IMR-90 (cell line): ENCODE measurements at regions not wholly inside any gene's neighbourhood (a gene's known extent, or its start where the extent isn't known, plus 50 kb on each side); places are given as distances from the start of the nearest gene placed in this dataset.

Experiments used
- CTCF ChIP-seq: conservative IDR thresholded peaks from 2 replicates; pipeline ENCODE4 v1.5.1; 2012; ENCODE audit warnings: mild to moderate bottlenecking, low read depth, low read length, improper control_type of control experiment
- FOS ChIP-seq: fragments of 150-350 bp; IDR thresholded peaks from 2 replicates; pipeline ENCODE4 v1.6.1; 2016; ENCODE audit warnings: low read depth, low read length
- MAFK ChIP-seq: IDR thresholded peaks from 2 replicates; pipeline ENCODE4 v1.6.1; 2012; ENCODE audit warnings: low read depth, low read length, improper control_type of control experiment
- MXI1 ChIP-seq: IDR thresholded peaks from 2 replicates; pipeline ENCODE4 v1.6.1; 2012; ENCODE audit warnings: low read depth, mild to moderate bottlenecking, low read length, moderate library complexity, borderline replicate concordance
- RFX5 ChIP-seq: IDR thresholded peaks from 2 replicates; pipeline ENCODE4 v1.8.0; 2012; ENCODE audit warnings: low read depth, mild to moderate bottlenecking, low read length, moderate library complexity

- TF ChIP-seq MAFK (no peak), RFX5 (no peak), CTCF (no peak), FOS (no peak), MXI1 (no peak)
Measured at GRCh38 chr2:81213598-81213997, 909.0 kb upstream of the LRRTM1 start.
